ENCODE measurements at regions not wholly inside any gene's neighbourhood (a gene's known extent, or its start where the extent isn't known, plus 50 kb on each side); places are given as distances from the start of the nearest gene placed in this dataset.

- WGBS, 2 experiments (ENCODE audit: extremely low coverage in 2 of 2, insufficient read length in 1 of 2) = no CpG with 5 or more reads among the region's 2 CpGs
- Histone ChIP-seq H3K9me1 (ENCODE audit: insufficient read depth, low read length) (peaks cover 4% of the 10 kb centered on the region; the same call in 1 of the 2 replicates), H3K56ac (ENCODE audit: extremely low read depth, insufficient read depth, low read length) (no peak overlapping the region), H4K8ac (ENCODE audit: low read depth in 2 of 2, low read length in 2 of 2) (no peak overlapping the region), H3K36me3 (ENCODE audit: control insufficient read depth, insufficient read depth, low read length) (no peaks in the 10 kb centered on the region), H4K91ac (ENCODE audit: insufficient read depth, low read depth, low read length) (no peak overlapping the region), H2BK120ac (ENCODE audit: low read depth, low read length) (no peak overlapping the region), H3K14ac (replicated peaks; ENCODE audit: low read depth, low read length) (0 out of 2 replicates have a peak overlapping the region, but pooled peaks have one; percentile 11), H3K4me3 (ENCODE audit: insufficient read depth, low read depth, low read length) (no peak overlapping the region), H3K27ac (ENCODE audit: insufficient read depth, low read length) (no peak overlapping the region), H2AK5ac (ENCODE audit: low read depth, low read length) (no peak overlapping the region; the same call in 1 of the 2 replicates), H4K5ac (ENCODE audit: low read depth, low read length) (no peak overlapping the region), H3K27me3 (ENCODE audit: control insufficient read depth, insufficient read depth, low read length) (no peaks in the 10 kb centered on the region), H3K9me3 (ENCODE audit: control insufficient read depth, insufficient read depth, low read length) (no peaks in the 10 kb centered on the region), H3K79me1 (ENCODE audit: low read depth in 1 of 2, low read length in 2 of 2) (0 out of 4 replicates have a peak, but pooled peaks cover 0 to 3% of the 10 kb centered on the region in 2 experiments), H3K4me2 (ENCODE audit: low read depth, low read length) (no peak overlapping the region), H3K9ac (ENCODE audit: low read depth, low read length) (no peak overlapping the region), H2AFZ (replicated peaks; ENCODE audit: low read length, poor library complexity) (no peak overlapping the region), H2BK5ac (ENCODE audit: low read depth, low read length, poor library complexity, severe bottlenecking) (no peak overlapping the region), H4K20me1 (ENCODE audit: insufficient read depth, low read length) (no peaks in the 10 kb centered on the region), H2AK9ac (replicated peaks; ENCODE audit: low read depth, low read length, poor library complexity) (no peak overlapping the region), H3K4me1 (ENCODE audit: control insufficient read depth, insufficient read depth, low read length) (peaks cover 6% of the 10 kb centered on the region), H3K4ac (ENCODE audit: low read depth, low read length) (peak overlapping the region; percentile 6), H3K18ac (ENCODE audit: low read depth, low read length) (no peak overlapping the region), H2BK20ac (ENCODE audit: low read depth, low read length) (no peak overlapping the region; the same call in 1 of the 2 replicates), H2BK15ac (ENCODE audit: low read depth, low read length) (no peak overlapping the region), H3K23ac (ENCODE audit: low read depth, low read length) (no peak overlapping the region)
- dilution Hi-C loops (cut with HindIII; ENCODE audit: low sequenced_read_pairs, unreplicated experiment) (no loop called here), intact Hi-C loops (cut with micrococcal nuclease) (no loop called here), in situ Hi-C loops (cut with MboI; ENCODE audit: low sequenced_read_pairs) (no loop called here)
- ChIA-PET POLR2A (ENCODE audit: unreplicated experiment) (no interaction called here), CTCF (no interaction called here)
- DNase-seq (peak; percentile 25), ATAC-seq (ENCODE audit: low read depth) (no peak)
- no TSS peak for BruUV-seq (replicated peaks)
- no peak for TF ChIP-seq POLR2A (IDR thresholded peaks at IDR 0.05; ENCODE audit: low read depth, low read length)
- TF ChIP-seq MAFK (IDR thresholded peaks at IDR 0.05; ENCODE audit: low read depth, low read length) = no peak
- no peak for TF ChIP-seq ELK1 (IDR thresholded peaks at IDR 0.05; ENCODE audit: borderline replicate concordance, low read depth, low read length)
- TF ChIP-seq FOS (IDR thresholded peaks at IDR 0.05; ENCODE audit: low read depth, low read length) = no peak
Observed at GRCh38 chr5:111927191-111927590, 170.2 kb upstream of the NREP start.
